Osteoblast (primary cell): ENCODE measurements at regions not wholly inside any gene's neighbourhood (a gene's known extent, or its start where the extent isn't known, plus 50 kb on each side); places are given as distances from the start of the nearest gene placed in this dataset.

Experiments used
- DNase-seq: peaks from one replicate; pipeline ENCODE4 v3.0.0; 2011; ENCODE audit warnings: low spot score, mixed read lengths; ENCODE audit not compliant: insufficient read length; ENCODE audit errors: missing footprints
- H2AFZ ChIP-seq: 2 replicates; pipeline ENCODE4 v1.6.0; 2011; ENCODE audit warnings: mild to moderate bottlenecking, low read length
- H3K27ac ChIP-seq: 2 replicates; pipeline ENCODE4 v1.5.1; 2011; ENCODE audit warnings: mild to moderate bottlenecking, low read depth, low read length, moderate library complexity
- H3K27me3 ChIP-seq: 2 replicates; pipeline ENCODE4 v1.6.0; 2012; ENCODE audit warnings: mild to moderate bottlenecking, control low read depth, inconsistent platforms, low read length, moderate library complexity; ENCODE audit not compliant: insufficient read depth
- H3K36me3 ChIP-seq: 2 replicates; pipeline ENCODE4 v1.5.1; 2011; ENCODE audit warnings: mild to moderate bottlenecking, low read length, control low read depth, moderate library complexity; ENCODE audit not compliant: insufficient read depth
- H3K4me1 ChIP-seq: 2 replicates; pipeline ENCODE4 v1.5.1; 2011; ENCODE audit warnings: mild to moderate bottlenecking, low read length, control low read depth, moderate library complexity; ENCODE audit not compliant: insufficient read depth
- H3K4me2 ChIP-seq: 2 replicates; pipeline ENCODE4 v1.6.0; 2011; ENCODE audit warnings: mild to moderate bottlenecking, low read length; ENCODE audit not compliant: insufficient read depth
- H3K4me3 ChIP-seq: fragments of 200-600 bp; sonication (generic); 3 replicates; pipeline ENCODE4 v1.5.1; 2012; ENCODE audit warnings: mild to moderate bottlenecking, low read length, inconsistent platforms; ENCODE audit not compliant: insufficient read depth
- H3K79me2 ChIP-seq: 2 replicates; pipeline ENCODE4 v1.6.0; 2012; ENCODE audit warnings: mild to moderate bottlenecking, low read length, control low read depth, inconsistent platforms; ENCODE audit not compliant: insufficient read depth
- H3K9me3 ChIP-seq: 2 replicates; pipeline ENCODE4 v1.5.1; 2011; ENCODE audit warnings: low read depth, low read length, control low read depth
- H4K20me1 ChIP-seq: 2 replicates; pipeline ENCODE4 v1.6.0; 2012; ENCODE audit warnings: mild to moderate bottlenecking, low read length, control low read depth; ENCODE audit not compliant: insufficient read depth
- TF ChIP-seq, protein P1 (sequence below): IDR thresholded peaks from 2 replicates; pipeline ENCODE4 v1.5.1; 2011; ENCODE audit warnings: mild to moderate bottlenecking, low read depth, low read length, moderate library complexity; ENCODE audit errors: extremely low read depth

DNA sequence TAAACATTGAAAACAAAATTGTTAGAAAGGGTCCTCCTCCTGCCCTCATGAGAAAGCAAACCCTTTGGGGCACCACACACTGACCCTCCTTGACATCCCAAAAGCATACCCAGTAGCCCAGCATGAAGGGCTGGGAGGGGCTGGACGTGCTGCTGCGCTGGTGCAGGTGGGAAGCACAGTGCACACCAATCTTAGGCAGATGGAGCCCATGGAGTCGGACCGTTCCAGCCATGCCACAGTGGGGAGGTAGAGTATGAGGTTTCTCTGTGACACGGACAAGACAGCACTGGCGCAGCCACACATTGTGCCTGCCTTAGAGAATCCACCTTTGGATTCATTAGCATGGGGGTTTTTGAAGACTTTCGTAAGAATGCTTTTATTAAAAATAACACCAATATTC is 544.2 kb upstream of the FRG1 start:
- Histone ChIP-seq H3K27ac (no peak overlapping the region), H3K4me3 (no peak overlapping the region), H3K79me2 (no peaks in the 10 kb centered on the region), H3K4me2 (no peak overlapping the region), H3K4me1 (no peaks in the 10 kb centered on the region), H2AFZ (no peak overlapping the region), H3K36me3 (no peaks in the 10 kb centered on the region), H3K9me3 (no peaks in the 10 kb centered on the region), H3K27me3 (no peaks in the 10 kb centered on the region), H4K20me1 (no peaks in the 10 kb centered on the region)
- DNase-seq, result no peak
- TF ChIP-seq, protein P1, sequence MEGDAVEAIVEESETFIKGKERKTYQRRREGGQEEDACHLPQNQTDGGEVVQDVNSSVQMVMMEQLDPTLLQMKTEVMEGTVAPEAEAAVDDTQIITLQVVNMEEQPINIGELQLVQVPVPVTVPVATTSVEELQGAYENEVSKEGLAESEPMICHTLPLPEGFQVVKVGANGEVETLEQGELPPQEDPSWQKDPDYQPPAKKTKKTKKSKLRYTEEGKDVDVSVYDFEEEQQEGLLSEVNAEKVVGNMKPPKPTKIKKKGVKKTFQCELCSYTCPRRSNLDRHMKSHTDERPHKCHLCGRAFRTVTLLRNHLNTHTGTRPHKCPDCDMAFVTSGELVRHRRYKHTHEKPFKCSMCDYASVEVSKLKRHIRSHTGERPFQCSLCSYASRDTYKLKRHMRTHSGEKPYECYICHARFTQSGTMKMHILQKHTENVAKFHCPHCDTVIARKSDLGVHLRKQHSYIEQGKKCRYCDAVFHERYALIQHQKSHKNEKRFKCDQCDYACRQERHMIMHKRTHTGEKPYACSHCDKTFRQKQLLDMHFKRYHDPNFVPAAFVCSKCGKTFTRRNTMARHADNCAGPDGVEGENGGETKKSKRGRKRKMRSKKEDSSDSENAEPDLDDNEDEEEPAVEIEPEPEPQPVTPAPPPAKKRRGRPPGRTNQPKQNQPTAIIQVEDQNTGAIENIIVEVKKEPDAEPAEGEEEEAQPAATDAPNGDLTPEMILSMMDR, result no peak

DNA sequence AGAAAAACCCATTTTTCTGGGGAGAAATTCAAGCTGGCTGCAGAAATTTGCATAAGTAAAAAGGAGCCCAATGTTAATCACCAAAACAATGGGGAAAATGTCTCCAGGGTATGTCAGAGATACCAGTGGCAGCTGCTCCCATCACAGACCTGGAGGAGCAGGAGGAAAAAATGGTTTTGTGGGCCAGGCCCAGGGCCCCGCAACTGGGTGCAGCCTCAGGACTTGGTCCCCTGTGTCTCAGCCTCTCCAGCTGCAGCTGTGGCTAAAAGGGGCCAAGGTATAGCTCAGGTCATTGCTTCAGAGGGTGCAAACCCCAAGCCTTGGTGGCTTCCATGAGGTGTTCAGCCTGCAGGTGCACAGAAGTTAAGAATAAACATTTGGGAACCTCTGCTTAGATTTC is 536.4 kb upstream of the FRG1 start:
- Histone ChIP-seq H3K27me3 (no peaks in the 10 kb centered on the region), H3K4me2 (no peak overlapping the region), H3K79me2 (no peaks in the 10 kb centered on the region), H3K36me3 (no peaks in the 10 kb centered on the region), H3K4me3 (no peak overlapping the region), H3K4me1 (no peaks in the 10 kb centered on the region), H3K9me3 (no peaks in the 10 kb centered on the region), H2AFZ (no peak overlapping the region), H4K20me1 (no peaks in the 10 kb centered on the region), H3K27ac (no peak overlapping the region)
- TF ChIP-seq, protein P1, result no peak
- DNase-seq, result no peak

DNA sequence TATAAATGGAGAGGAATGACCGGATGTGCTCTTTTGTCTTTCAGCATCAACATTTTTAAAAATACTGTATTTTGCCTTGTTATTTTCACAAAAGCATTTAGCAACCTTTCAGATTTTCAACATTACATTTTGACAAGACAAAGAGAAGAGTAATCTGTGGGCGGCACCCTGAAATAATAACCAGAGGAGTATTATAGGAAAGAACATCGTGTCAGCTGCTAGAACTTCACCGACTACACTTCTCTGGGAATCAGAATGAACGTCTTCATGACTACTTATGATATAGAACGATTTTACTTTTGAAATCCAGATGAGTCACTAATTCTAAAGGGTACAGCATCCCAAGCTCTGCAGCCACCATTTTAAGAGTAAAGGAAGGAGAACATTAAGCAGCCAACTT is 531.5 kb upstream of the FRG1 start:
- H3K4me1 ChIP-seq, result no peaks in the 10 kb centered on the region
- H3K4me3 ChIP-seq, result no peak overlapping the region
- no peak for DNase-seq
- no peaks in the 10 kb centered on the region for H3K27me3 ChIP-seq
- H3K79me2 ChIP-seq, result no peaks in the 10 kb centered on the region
- TF ChIP-seq, protein P1, result no peak
- no peak overlapping the region for H2AFZ ChIP-seq
- H3K36me3 ChIP-seq, result no peaks in the 10 kb centered on the region
- no peak overlapping the region for H3K4me2 ChIP-seq
- no peaks in the 10 kb centered on the region for H4K20me1 ChIP-seq
- H3K27ac ChIP-seq, result no peak overlapping the region
- peaks cover 3% of the 10 kb centered on the region for H3K9me3 ChIP-seq

DNA sequence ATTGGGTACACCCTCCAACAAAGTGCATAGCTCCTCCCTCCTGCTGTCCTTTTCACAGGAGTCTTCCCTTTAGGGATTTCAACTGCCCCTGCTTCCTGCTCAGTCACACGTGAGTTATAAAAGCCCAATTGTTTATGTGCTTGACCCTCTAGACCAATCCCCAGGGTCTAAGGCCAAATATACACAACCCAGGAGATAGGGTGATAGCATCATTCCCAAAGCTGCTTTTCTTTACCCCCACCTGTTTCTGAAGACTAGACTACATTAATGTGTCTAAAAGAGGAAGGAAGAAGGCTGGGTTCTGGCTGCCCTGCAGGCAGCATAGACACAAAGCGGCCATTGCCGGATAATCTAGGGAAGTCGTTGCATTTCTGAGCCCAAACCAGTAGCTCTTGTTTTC is 526.7 kb upstream of the FRG1 start:
- Histone ChIP-seq H3K27me3 (no peaks in the 10 kb centered on the region), H3K4me2 (no peak overlapping the region), H3K4me3 (no peak overlapping the region), H3K27ac (no peak overlapping the region), H3K9me3 (peaks cover 5% of the 10 kb centered on the region), H4K20me1 (no peaks in the 10 kb centered on the region), H2AFZ (no peak overlapping the region), H3K79me2 (no peaks in the 10 kb centered on the region), H3K4me1 (no peaks in the 10 kb centered on the region), H3K36me3 (no peaks in the 10 kb centered on the region)
- TF ChIP-seq, protein P1, result no peak
- DNase-seq, result no peak
